ENCODE measurements at regions not wholly inside any gene's neighbourhood (a gene's known extent, or its start where the extent isn't known, plus 50 kb on each side); places are given as distances from the start of the nearest gene placed in this dataset.

DNA sequence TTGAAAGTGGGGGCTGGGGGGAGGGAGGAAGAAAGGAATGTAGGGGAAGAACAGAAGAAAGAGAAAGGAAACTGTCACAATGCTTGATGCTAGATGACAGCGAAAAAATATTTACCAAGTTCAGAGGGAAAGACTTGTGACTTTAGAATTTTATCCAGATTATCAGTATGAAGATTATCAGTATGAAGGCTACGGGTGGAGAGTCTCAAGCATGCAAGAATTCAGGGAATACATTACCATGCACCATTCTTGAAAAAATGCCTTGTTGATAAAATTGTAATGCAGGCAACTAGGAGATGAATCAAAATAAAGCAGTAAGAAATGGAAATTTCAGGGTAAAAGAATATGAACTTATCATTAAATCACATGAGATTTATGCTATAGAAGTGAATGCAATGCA is 376.8 kb downstream of the PCNX1 start:
- H3K27me3 ChIP-seq (ENCODE audit: insufficient read depth, low read length), result no peaks in the 10 kb centered on the region
- H2BK12ac ChIP-seq (ENCODE audit: insufficient read length, low read depth, low read length), result no peak overlapping the region
- H3K9ac ChIP-seq (ENCODE audit: extremely low read depth, insufficient read length, low read length), result no peak overlapping the region
- no peak overlapping the region for H3K4me3 Mint-ChIP-seq
- H3K56ac ChIP-seq (ENCODE audit: insufficient read length, low read depth, low read length), result no peak overlapping the region
- no peaks in the 10 kb centered on the region; the same call in 1 of the 2 replicates for H3K4me1 ChIP-seq (ENCODE audit: insufficient read depth, low read length)
- no peak overlapping the region for H2BK5ac ChIP-seq (ENCODE audit: insufficient read length, low read length)
- H3K4me2 ChIP-seq (ENCODE audit: insufficient read depth, insufficient read length, low read length), result no peak overlapping the region
- H3T11ph ChIP-seq (ENCODE audit: low read length), result no peak overlapping the region
- H3K79me2 ChIP-seq (ENCODE audit: insufficient read depth, low read length), result no peaks in the 10 kb centered on the region
- H3K36me3 Mint-ChIP-seq (ENCODE audit: insufficient read depth in 1 of 3, low read depth in 3 of 3), result peaks cover 0 to 3% (median 0%) of the 10 kb centered on the region in 3 experiments; a peak in 1 of 7 replicates
- H3K4ac ChIP-seq (ENCODE audit: low read depth, low read length), result no peak overlapping the region
- H3K4me1 Mint-ChIP-seq, result peaks cover 2 to 6% of the 10 kb centered on the region in 2 experiments; a peak in 3 of 4 replicates
- H3K9me3 ChIP-seq (ENCODE audit: control insufficient read depth, low read depth, low read length), result no peaks in the 10 kb centered on the region
- H3K27ac Mint-ChIP-seq, result no peak overlapping the region
- no peak overlapping the region for H3K23ac ChIP-seq (ENCODE audit: insufficient read length, low read depth, low read length)
- H3K9me3 Mint-ChIP-seq, result peaks cover 4 to 6% of the 10 kb centered on the region in 2 experiments; a peak in 4 of 5 replicates
- H2AFZ ChIP-seq (ENCODE audit: low read length), result no peak overlapping the region
- no peaks in the 10 kb centered on the region for H4K20me1 ChIP-seq (ENCODE audit: control insufficient read depth, insufficient read depth, insufficient read length)
- H3K23me2 ChIP-seq (ENCODE audit: insufficient read length, low read depth, low read length, poor library complexity, severe bottlenecking), result no peaks in the 10 kb centered on the region
- H4K8ac ChIP-seq (replicated peaks; ENCODE audit: insufficient read length, low read depth, low read length), result no peak overlapping the region
- H2AK5ac ChIP-seq (ENCODE audit: insufficient read length, low read length), result no peak overlapping the region
- H3K27me3 Mint-ChIP-seq (ENCODE audit: low read depth), result no peaks in the 10 kb centered on the region
- H3K14ac ChIP-seq (ENCODE audit: insufficient read depth, low read length), result no peak overlapping the region
- TF ChIP-seq, protein P1, sequence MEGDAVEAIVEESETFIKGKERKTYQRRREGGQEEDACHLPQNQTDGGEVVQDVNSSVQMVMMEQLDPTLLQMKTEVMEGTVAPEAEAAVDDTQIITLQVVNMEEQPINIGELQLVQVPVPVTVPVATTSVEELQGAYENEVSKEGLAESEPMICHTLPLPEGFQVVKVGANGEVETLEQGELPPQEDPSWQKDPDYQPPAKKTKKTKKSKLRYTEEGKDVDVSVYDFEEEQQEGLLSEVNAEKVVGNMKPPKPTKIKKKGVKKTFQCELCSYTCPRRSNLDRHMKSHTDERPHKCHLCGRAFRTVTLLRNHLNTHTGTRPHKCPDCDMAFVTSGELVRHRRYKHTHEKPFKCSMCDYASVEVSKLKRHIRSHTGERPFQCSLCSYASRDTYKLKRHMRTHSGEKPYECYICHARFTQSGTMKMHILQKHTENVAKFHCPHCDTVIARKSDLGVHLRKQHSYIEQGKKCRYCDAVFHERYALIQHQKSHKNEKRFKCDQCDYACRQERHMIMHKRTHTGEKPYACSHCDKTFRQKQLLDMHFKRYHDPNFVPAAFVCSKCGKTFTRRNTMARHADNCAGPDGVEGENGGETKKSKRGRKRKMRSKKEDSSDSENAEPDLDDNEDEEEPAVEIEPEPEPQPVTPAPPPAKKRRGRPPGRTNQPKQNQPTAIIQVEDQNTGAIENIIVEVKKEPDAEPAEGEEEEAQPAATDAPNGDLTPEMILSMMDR (conservative IDR thresholded peaks at IDR 0.05), result no peak
- no peak overlapping the region for H4K5ac ChIP-seq (ENCODE audit: insufficient read length, low read depth, low read length)
- H3K18ac ChIP-seq (ENCODE audit: insufficient read length, low read depth, low read length), result no peak overlapping the region
- DNase-seq, result no peak
- no peak overlapping the region for H4K91ac ChIP-seq (ENCODE audit: insufficient read length, low read depth, low read length)
- no peak overlapping the region for H2BK120ac ChIP-seq (ENCODE audit: low read depth, low read length, poor library complexity, severe bottlenecking)
- H3K27ac ChIP-seq (ENCODE audit: insufficient read length, low read depth, low read length), result no peak overlapping the region
- H3K79me1 ChIP-seq (ENCODE audit: insufficient read depth, low read depth, low read length, poor library complexity, severe bottlenecking), result no peaks in the 10 kb centered on the region
- H2BK20ac ChIP-seq (ENCODE audit: low read depth, low read length, poor library complexity, severe bottlenecking), result no peak overlapping the region
- no peak overlapping the region for H2BK15ac ChIP-seq (ENCODE audit: low read depth, low read length)
- WGBS (ENCODE audit: extremely low coverage, insufficient read length, low lambda C conversion rate), result no CpG with 5 or more reads among the region's 2 CpGs
